Peyer's patch (tissue), 4 donors: ENCODE measurements at regions not wholly inside any gene's neighbourhood (a gene's known extent, or its start where the extent isn't known, plus 50 kb on each side); places are given as distances from the start of the nearest gene placed in this dataset.

Experiments used
- CTCF ChIP-seq, 6 experiments: fragments of 450-650 bp in 4 of 6; fragments of 200-600 bp in 2 of 6; sonication (generic) in 1 of 6; IDR thresholded peaks; one replicate each; pipeline ENCODE4 v1.5.1; 2017 to 2019; ENCODE audit warnings: antibody characterized with exemption in 6 of 6, mild to moderate bottlenecking in 3 of 6, moderate library complexity in 1 of 6
- POLR2A ChIP-seq, 2 donors: fragments of 450-650 bp; IDR thresholded peaks; one replicate each; pipeline ENCODE4 v1.5.1; 2017; ENCODE audit warnings: antibody characterized with exemption in 2 of 2, mild to moderate bottlenecking in 2 of 2, moderate library complexity in 2 of 2

- TF ChIP-seq CTCF (IDR thresholded peaks at IDR 0.05) (peak in 1 of 6 experiments; percentile 2), POLR2A (IDR thresholded peaks at IDR 0.05) (no peak)
Observed at GRCh38 chr16:85445064-85445778, 167.9 kb upstream of the GSE1 start.
